ENCODE measurements at regions not wholly inside any gene's neighbourhood (a gene's known extent, or its start where the extent isn't known, plus 50 kb on each side); places are given as distances from the start of the nearest gene placed in this dataset.
A peak's percentile ranks its signal among the peaks of the same experiment; 100 is the strongest.

- Mint-ChIP-seq H3K27me3 (no peaks in the 10 kb centered on the region), H3K36me3 (no peaks in the 10 kb centered on the region), H3K27ac (peak overlapping the region; percentile 43), H3K4me1 (peaks cover 21% of the 10 kb centered on the region), H3K9me3 (peaks cover 6% of the 10 kb centered on the region), H3K4me3 (no peak overlapping the region)
- no peak for DNase-seq
- CTCF ChIA-PET: no interaction called here
Observed at GRCh38 chr13:40330950-40331349, 335.5 kb downstream of the FOXO1 start.

GRCh38 chr13:40331802-40332201, 334.6 kb downstream of the FOXO1 start:
- no peaks in the 10 kb centered on the region for H3K36me3 Mint-ChIP-seq

GRCh38 chr13:40333226-40333625, 333.2 kb downstream of the FOXO1 start:
- Mint-ChIP-seq H3K9me3 (peaks cover 2% of the 10 kb centered on the region), H3K27ac (no peak overlapping the region), H3K36me3 (no peaks in the 10 kb centered on the region), H3K4me1 (peaks cover 19% of the 10 kb centered on the region), H3K27me3 (no peaks in the 10 kb centered on the region), H3K4me3 (no peak overlapping the region)
- CTCF ChIA-PET: no interaction called here
- no peak for DNase-seq

More at GRCh38 chr13:40331802-40332201, 334.6 kb downstream of the FOXO1 start:
- H3K27me3 Mint-ChIP-seq: no peaks in the 10 kb centered on the region
- CTCF ChIA-PET: no interaction called here
- H3K27ac Mint-ChIP-seq: no peak overlapping the region
- no peak overlapping the region for H3K4me3 Mint-ChIP-seq
- H3K9me3 Mint-ChIP-seq: peaks cover 6% of the 10 kb centered on the region
- peaks cover 20% of the 10 kb centered on the region for H3K4me1 Mint-ChIP-seq
- DNase-seq: no peak

DNA sequence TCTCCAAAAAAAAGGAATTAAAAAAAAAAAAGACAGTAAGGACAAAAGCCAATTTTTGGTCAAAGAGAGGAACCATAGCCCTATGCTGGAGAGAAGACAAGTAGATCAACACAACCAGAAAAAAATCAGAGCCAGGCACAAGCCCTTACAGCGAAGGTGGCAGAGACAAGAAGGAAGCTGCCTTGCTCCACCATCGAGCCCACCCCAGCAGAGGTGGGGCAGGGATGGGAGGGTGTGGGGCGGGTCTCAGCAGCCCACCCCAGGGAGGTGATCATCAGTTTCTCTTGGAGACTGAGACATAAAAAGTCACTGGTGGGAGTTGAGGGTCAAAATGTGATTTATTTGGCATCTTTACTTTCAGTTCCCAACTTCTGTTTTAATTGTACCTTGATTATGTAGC, 332.4 kb downstream of the FOXO1 start:
- peaks cover 2% of the 10 kb centered on the region for H3K9me3 Mint-ChIP-seq
- H3K4me1 Mint-ChIP-seq: peaks cover 19% of the 10 kb centered on the region
- H3K4me3 Mint-ChIP-seq: no peak overlapping the region
- no peak for DNase-seq
- no peak overlapping the region for H3K27ac Mint-ChIP-seq
- no peaks in the 10 kb centered on the region for H3K36me3 Mint-ChIP-seq
- CTCF ChIA-PET: no interaction called here
- no peaks in the 10 kb centered on the region for H3K27me3 Mint-ChIP-seq

DNA sequence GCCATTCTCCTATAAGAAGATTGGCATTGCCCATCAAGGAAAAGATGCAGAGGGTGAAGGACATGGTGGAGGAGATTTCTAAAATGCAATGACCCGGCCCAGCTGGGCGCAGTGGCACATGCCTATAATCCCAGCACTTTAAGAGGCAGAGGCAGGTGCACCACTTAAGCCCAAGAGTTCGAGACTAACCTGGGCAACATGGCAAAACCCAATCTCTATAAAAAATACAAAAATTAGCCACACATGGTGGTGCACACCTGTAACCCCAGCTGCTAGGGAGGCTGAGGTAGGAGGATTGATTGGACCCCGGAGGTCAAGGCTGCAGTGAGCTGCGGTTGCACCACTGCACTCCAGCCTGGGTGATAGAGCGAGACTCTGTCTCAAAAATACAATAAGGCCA, 331.8 kb downstream of the FOXO1 start:
- Mint-ChIP-seq H3K27ac (no peak overlapping the region), H3K4me1 (peaks cover 19% of the 10 kb centered on the region), H3K27me3 (no peaks in the 10 kb centered on the region), H3K9me3 (peaks cover 2% of the 10 kb centered on the region), H3K36me3 (no peaks in the 10 kb centered on the region), H3K4me3 (no peak overlapping the region)
- CTCF ChIA-PET: no interaction called here
- DNase-seq: no peak

DNA sequence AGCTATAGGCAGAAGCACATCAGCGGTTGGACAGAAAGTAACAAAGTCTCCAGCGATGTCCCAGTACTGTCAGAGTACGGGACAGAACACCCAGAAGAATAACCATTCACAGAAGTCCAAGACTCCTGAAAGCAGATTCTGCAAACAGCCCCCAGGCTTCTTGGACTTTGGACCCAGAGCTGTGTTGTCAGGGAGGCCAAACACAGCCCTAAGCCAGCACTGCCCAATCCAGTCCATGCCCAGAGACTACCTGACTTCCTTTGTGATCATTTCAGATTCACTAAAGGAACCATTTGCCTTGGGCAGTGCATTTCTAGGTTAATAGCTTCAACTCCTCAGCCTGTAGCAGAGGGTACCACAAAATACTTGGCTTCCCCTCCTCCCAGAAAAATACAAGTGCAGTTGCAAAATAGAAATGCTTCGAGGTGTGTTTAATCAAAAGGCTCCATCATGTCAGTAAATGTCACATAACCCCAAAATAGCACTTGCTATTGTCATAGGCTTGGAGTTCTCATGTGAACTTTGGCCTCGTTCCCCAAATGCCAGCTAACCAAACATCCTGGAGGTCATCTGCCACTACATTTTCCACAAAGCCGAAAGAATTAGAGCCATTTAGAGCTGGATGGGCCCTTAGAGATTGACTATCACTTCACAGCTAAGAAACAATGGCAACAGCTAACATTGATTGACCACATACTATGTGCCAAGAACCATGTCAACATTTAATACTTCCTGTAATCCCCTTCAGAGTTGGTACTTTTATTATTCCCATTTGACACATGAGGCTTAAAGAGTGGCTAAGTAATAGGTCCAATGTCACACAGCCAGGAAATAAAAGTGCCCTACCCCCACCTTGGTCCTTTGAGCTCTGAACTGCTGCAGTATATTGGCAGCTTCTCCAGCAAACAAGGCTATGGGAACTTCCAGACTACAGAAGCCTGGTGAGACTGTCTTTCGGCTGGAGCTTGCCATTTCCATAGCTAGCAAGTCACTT, 329.9 kb downstream of the FOXO1 start:
- H3K9me3 Mint-ChIP-seq: no peaks in the 10 kb centered on the region
- peaks cover 13% of the 10 kb centered on the region for H3K4me1 Mint-ChIP-seq
- no peak for DNase-seq
- H3K36me3 Mint-ChIP-seq: no peaks in the 10 kb centered on the region
- H3K4me3 Mint-ChIP-seq: no peak overlapping the region
- H3K27me3 Mint-ChIP-seq: no peaks in the 10 kb centered on the region
- no peak overlapping the region for H3K27ac Mint-ChIP-seq
- CTCF ChIA-PET: interaction anchor here (0.6 to 1.3 kb wide), 3 partner anchors 48 to 544 kb away, joined by 3 read pairs; no protein-coding TSS in a partner anchor

- H3K9me3 Mint-ChIP-seq: no peaks in the 10 kb centered on the region
- no peak overlapping the region for H3K4me3 Mint-ChIP-seq
- CTCF ChIA-PET: interaction anchor here (0.6 to 1.3 kb wide), 2 partner anchors 49 to 545 kb away, joined by 3 read pairs; no protein-coding TSS in a partner anchor
- H3K27ac Mint-ChIP-seq: no peak overlapping the region
- H3K36me3 Mint-ChIP-seq: no peaks in the 10 kb centered on the region
- no peak for DNase-seq
- peaks cover 6% of the 10 kb centered on the region for H3K4me1 Mint-ChIP-seq
- peaks cover 2% of the 10 kb centered on the region for H3K27me3 Mint-ChIP-seq
Observed at GRCh38 chr13:40337651-40338050, 328.8 kb downstream of the FOXO1 start.

DNA sequence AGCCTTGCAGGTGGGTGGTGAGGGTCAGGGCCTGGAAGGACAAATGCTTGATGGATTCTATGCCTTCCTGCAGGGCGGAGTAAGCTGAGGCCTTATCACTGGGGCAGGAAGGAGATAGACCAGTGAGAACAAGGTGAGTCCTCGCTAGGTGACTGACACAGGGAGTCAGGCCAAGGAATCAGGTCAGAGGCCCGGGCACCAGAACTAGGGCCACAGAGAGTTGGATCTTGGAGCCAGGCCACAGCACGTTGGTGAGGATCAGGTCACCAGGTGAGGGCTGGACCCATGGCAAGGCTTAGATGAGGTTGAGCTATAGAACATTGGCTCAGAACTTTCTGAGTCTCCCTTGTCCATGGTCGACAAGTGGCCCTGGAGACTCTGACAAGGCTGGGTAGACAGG, 328.2 kb downstream of the FOXO1 start:
- H3K9me3 Mint-ChIP-seq: no peaks in the 10 kb centered on the region
- H3K27me3 Mint-ChIP-seq: peaks cover 4% of the 10 kb centered on the region
- peaks cover 6% of the 10 kb centered on the region for H3K4me1 Mint-ChIP-seq
- H3K27ac Mint-ChIP-seq: no peak overlapping the region
- CTCF ChIA-PET: no interaction called here
- no peaks in the 10 kb centered on the region for H3K36me3 Mint-ChIP-seq
- H3K4me3 Mint-ChIP-seq: no peak overlapping the region
- DNase-seq: no peak

DNA sequence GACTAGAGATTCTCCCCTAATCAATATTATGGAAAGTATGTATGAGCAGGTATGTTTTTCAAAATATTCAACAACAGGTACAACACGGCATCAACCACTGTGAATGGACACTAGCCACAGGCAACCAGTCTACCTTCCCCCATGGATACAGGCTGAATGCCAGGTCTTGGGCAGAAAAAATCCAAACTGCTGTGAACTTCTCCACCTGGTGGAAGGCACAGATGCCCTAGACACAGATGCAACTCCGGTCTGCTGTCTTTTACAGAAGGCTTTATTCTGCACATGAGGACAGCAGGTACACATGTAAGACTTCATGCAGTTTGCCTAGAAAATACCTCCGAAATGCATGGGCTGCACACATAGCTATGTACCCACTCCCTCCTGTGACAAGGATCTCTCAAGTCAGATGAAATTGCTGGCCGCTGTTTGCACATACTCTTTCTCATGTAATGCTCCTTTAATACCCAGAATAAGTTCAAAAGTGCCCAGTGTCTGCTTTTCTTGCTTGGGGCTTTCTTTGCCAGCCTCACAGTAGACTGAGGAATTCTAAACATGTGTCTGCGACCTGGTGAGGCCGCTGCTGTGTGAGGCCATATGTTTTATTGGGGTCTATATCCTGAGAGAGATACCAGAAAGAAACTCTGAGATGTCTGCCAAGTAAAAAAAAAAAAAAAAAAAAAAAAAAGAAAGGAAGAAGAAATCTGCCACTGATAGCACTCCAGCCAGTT, 325.9 kb downstream of the FOXO1 start:
- no peak overlapping the region for H3K4me3 Mint-ChIP-seq
- H3K9me3 Mint-ChIP-seq: no peaks in the 10 kb centered on the region
- peaks cover 4% of the 10 kb centered on the region for H3K27me3 Mint-ChIP-seq
- DNase-seq: no peak
- H3K27ac Mint-ChIP-seq: no peak overlapping the region
- peaks cover 6% of the 10 kb centered on the region for H3K4me1 Mint-ChIP-seq
- H3K36me3 Mint-ChIP-seq: no peaks in the 10 kb centered on the region
- CTCF ChIA-PET: interaction anchor here (0.8 to 1.4 kb wide), 2 partner anchors 53 to 342 kb away, joined by 3 to 4 read pairs; no protein-coding TSS in a partner anchor

- no peaks in the 10 kb centered on the region for H3K36me3 Mint-ChIP-seq
- CTCF ChIA-PET: interaction anchor here (0.6 to 0.8 kb wide), 2 partner anchors 292 to 341 kb away, joined by 3 read pairs; no protein-coding TSS in a partner anchor
- no peaks in the 10 kb centered on the region for H3K9me3 Mint-ChIP-seq
- peaks cover 6% of the 10 kb centered on the region for H3K4me1 Mint-ChIP-seq
- H3K4me3 Mint-ChIP-seq: no peak overlapping the region
- no peak for DNase-seq
- H3K27me3 Mint-ChIP-seq: peaks cover 4% of the 10 kb centered on the region
- no peak overlapping the region for H3K27ac Mint-ChIP-seq
Observed at GRCh38 chr13:40341096-40341471, 325.4 kb downstream of the FOXO1 start.

DNA sequence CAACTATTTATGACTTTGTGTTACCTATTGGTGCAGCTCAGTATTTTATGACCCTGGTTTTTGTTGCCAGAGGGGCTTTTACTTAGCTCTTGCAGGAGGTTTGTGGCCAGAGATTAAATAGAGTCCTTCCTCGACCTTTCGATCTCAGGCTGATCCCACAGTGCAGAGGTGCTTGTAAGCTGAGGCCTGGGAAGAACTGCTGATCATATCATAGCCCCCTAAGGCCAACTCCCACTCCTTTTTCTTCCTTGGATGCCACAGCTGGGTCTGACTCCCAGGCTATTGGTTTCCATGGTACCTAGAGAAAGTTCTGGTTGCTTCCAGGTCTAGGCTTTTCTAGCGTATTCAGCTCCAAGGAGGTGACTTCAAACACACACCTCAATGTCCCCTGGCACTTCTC, 324.9 kb downstream of the FOXO1 start:
- H3K4me3 Mint-ChIP-seq: no peak overlapping the region
- H3K36me3 Mint-ChIP-seq: no peaks in the 10 kb centered on the region
- DNase-seq: no peak
- H3K27ac Mint-ChIP-seq: no peak overlapping the region
- peaks cover 4% of the 10 kb centered on the region for H3K27me3 Mint-ChIP-seq
- CTCF ChIA-PET: interaction anchor here (0.6 to 0.8 kb wide), 2 partner anchors 293 to 341 kb away, joined by 3 read pairs; no protein-coding TSS in a partner anchor
- H3K9me3 Mint-ChIP-seq: no peaks in the 10 kb centered on the region
- peaks cover 6% of the 10 kb centered on the region for H3K4me1 Mint-ChIP-seq

DNA sequence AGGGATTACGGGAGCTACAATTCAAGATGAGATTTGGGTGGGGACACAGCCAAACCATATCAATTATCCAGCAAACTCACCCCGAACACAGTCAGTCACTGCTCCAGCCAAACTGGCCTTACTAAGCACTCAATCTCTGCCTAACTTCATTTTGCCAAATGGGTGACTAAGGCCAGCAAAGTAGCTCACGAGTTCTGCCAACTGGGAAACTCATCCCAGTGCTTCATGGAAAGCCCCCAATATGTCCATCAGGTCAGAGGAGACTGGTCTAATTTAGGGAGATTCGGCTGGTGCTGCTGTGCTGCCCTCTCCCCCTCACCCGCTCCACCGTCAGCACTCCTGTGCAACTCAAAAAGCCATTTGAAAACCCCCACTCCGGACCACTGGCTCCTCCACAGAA, 324.0 kb downstream of the FOXO1 start:
- Mint-ChIP-seq H3K36me3 (no peaks in the 10 kb centered on the region), H3K4me3 (no peak overlapping the region), H3K9me3 (no peaks in the 10 kb centered on the region), H3K4me1 (no peaks in the 10 kb centered on the region), H3K27ac (no peak overlapping the region), H3K27me3 (peaks cover 4% of the 10 kb centered on the region)
- CTCF ChIA-PET: no interaction called here
- DNase-seq: no peak

GRCh38 chr13:40342901-40343300, 323.5 kb downstream of the FOXO1 start:
- Mint-ChIP-seq H3K4me1 (no peaks in the 10 kb centered on the region), H3K4me3 (no peak overlapping the region), H3K9me3 (no peaks in the 10 kb centered on the region), H3K27me3 (peaks cover 4% of the 10 kb centered on the region), H3K27ac (no peak overlapping the region), H3K36me3 (no peaks in the 10 kb centered on the region)
- CTCF ChIA-PET: no interaction called here
- no peak for DNase-seq

DNA sequence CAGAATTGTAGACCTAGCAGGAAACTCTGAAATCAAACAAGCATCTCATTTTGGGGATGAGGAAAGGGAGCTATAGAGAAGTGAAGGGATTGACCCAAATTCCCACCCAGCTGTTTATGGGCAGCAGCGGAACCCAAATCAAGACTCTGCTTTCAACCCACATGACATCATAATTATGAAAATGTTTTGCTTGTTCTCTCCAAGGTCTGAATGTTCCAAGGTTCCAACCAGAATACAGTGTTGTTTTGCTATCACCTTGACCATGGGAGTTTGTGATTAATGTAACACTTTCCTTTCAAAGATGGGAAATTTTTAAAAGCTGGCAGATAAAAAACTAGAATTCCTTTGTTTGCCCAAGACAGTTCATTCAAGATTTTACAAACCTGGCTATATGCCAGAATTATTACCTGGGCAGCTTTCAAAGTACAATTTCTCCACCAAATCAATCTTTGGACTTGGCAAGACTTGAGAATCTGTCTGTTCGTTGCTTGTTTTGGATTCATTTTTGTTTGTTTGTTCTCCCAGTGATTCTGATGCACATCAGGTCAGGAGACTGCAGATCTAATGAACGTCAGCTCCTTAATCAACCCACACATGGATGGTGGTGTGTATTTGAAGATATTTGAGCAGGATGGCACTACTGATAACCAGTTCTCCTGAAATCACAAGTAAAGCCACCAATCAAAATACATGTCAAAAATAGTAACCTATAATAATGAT, 322.7 kb downstream of the FOXO1 start:
- no peaks in the 10 kb centered on the region for H3K36me3 Mint-ChIP-seq
- no peak overlapping the region for H3K27ac Mint-ChIP-seq
- H3K4me1 Mint-ChIP-seq: no peaks in the 10 kb centered on the region
- CTCF ChIA-PET: interaction anchor here (0.7 kb wide), 1 partner anchor 425 kb away, joined by 4 read pairs; no protein-coding TSS in a partner anchor
- no peak overlapping the region for H3K4me3 Mint-ChIP-seq
- H3K27me3 Mint-ChIP-seq: peaks cover 4% of the 10 kb centered on the region
- no peaks in the 10 kb centered on the region for H3K9me3 Mint-ChIP-seq
- no peak for DNase-seq
